ENCODE measurements at regions not wholly inside any gene's neighbourhood (a gene's known extent, or its start where the extent isn't known, plus 50 kb on each side); places are given as distances from the start of the nearest gene placed in this dataset.

DNA sequence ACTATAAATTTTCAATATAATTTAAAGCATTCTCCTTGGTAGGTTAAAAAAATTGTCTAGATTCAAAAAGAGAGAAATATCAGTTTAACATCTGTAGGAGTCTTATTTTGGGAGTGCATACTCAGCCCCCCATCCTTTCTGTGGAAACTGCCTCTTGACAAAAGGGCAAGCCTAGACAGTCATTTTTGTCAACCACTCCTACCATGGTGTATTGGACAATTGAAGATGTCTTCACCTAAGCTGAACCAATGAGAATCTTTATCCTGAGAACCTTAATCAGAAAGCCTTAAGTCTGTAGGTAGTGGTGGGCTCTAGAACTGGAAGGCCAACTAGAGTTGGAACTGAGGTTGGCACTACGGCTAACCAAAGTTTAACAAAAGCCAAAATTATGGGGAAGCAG, 65.7 kb upstream of the MED13 start:
- peaks cover 3% of the 10 kb centered on the region for H3K9me3 Mint-ChIP-seq
- TF ChIP-seq, protein P1, sequence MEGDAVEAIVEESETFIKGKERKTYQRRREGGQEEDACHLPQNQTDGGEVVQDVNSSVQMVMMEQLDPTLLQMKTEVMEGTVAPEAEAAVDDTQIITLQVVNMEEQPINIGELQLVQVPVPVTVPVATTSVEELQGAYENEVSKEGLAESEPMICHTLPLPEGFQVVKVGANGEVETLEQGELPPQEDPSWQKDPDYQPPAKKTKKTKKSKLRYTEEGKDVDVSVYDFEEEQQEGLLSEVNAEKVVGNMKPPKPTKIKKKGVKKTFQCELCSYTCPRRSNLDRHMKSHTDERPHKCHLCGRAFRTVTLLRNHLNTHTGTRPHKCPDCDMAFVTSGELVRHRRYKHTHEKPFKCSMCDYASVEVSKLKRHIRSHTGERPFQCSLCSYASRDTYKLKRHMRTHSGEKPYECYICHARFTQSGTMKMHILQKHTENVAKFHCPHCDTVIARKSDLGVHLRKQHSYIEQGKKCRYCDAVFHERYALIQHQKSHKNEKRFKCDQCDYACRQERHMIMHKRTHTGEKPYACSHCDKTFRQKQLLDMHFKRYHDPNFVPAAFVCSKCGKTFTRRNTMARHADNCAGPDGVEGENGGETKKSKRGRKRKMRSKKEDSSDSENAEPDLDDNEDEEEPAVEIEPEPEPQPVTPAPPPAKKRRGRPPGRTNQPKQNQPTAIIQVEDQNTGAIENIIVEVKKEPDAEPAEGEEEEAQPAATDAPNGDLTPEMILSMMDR (conservative IDR thresholded peaks at IDR 0.05), result no peak
- no peak overlapping the region for H3K4me3 Mint-ChIP-seq

DNA sequence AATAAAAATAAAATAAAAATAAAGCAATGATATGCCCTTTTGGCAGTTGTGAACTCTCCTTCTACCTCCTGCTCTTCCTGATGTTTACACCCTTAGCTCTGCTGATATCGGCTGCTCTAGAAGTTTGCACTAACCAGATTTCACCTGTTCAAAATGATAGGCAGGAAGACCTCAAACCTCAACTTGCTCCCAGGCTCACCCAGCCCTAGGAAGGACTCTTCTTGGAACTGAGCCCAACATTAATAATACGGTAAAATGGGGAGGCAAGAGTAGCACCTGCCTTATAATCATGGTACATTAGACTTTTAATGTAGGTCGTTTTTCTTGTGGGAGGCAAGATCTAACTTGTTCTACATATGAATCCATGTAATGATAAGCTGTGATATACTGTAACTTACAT, 61.2 kb upstream of the MED13 start:
- Mint-ChIP-seq H3K36me3 (no peaks in the 10 kb centered on the region), H3K4me1 (ENCODE audit: unreplicated experiment) (peaks cover 2% of the 10 kb centered on the region)

More for the DNA sequence above, 65.7 kb upstream of the MED13 start:
- H3K27ac Mint-ChIP-seq, result no peak overlapping the region
- H3K27me3 Mint-ChIP-seq, result no peaks in the 10 kb centered on the region
- no peaks in the 10 kb centered on the region for H3K4me1 Mint-ChIP-seq (ENCODE audit: unreplicated experiment)
- no peak for DNase-seq (ENCODE audit: extremely low spot score, unreplicated experiment)
- no peaks in the 10 kb centered on the region for H3K36me3 Mint-ChIP-seq

DNA sequence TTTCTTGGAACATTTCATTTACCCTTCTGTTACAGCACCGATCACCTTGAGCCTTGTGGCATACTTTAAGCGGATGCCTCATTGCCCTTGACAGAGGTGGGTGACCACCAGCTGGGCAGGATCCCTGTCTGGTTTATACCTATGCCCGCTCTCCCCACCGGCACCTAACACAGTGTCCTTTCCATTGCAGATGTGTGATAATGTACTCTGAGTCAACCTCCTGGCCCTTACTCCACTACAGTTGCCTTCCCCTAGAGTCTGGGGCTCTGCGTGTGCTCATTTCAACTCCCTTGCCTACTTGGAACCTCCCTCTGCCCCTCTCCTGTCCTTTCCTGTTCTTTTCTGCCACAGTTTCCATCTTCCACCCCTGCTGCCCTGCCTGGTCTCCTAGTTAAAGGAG, 60.2 kb upstream of the MED13 start:
- H3K27ac Mint-ChIP-seq, result no peak overlapping the region
- no peak for DNase-seq (ENCODE audit: extremely low spot score, unreplicated experiment)
- H3K4me3 Mint-ChIP-seq, result no peak overlapping the region
- TF ChIP-seq, protein P1 (conservative IDR thresholded peaks at IDR 0.05), result no peak
- H3K9me3 Mint-ChIP-seq, result peaks cover 3% of the 10 kb centered on the region
- H3K36me3 Mint-ChIP-seq, result no peaks in the 10 kb centered on the region
- H3K4me1 Mint-ChIP-seq (ENCODE audit: unreplicated experiment), result peaks cover 11% of the 10 kb centered on the region
- peaks cover 3% of the 10 kb centered on the region for H3K27me3 Mint-ChIP-seq

More for the DNA sequence above, 61.2 kb upstream of the MED13 start:
- H3K4me3 Mint-ChIP-seq, result no peak overlapping the region
- peaks cover 3% of the 10 kb centered on the region for H3K27me3 Mint-ChIP-seq
- H3K9me3 Mint-ChIP-seq, result peaks cover 3% of the 10 kb centered on the region
- TF ChIP-seq, protein P1 (conservative IDR thresholded peaks at IDR 0.05), result no peak
- no peak overlapping the region for H3K27ac Mint-ChIP-seq
- DNase-seq (ENCODE audit: extremely low spot score, unreplicated experiment), result no peak

DNA sequence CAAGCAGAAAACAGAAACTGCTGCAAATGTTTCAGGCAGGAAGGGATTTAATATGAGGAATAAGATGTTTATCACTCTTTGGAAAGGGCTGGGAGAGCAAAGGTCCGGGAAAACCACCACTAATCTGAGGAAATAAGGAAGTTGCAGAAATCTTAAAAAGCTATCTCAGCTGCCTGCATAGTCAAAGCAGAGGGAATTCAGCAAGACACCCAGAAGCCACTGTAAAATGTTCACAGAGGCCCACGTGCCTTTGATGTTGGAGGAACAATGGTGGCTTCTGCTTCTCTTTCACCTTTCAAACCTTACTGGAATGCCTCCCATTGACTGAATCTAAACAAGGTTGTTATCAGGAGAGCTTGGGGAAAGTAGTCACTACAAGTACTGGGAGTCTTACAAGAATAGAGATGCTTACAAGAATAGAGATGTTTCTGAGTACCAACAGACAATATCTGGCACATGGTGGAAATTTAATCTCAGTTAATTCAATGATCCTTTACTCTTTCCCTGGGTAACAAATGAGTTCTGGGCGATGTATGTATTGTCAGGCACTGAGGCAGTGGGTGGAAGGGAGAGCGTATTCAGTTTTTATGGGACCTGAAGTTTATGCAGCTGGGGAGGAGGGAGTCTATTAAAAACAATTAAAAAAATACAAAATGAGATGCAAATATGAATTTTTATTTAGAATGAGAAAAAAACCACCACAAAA, 56.1 kb upstream of the MED13 start:
- Mint-ChIP-seq H3K36me3 (no peaks in the 10 kb centered on the region), H3K9me3 (peaks cover under 1% of the 10 kb centered on the region), H3K27ac (no peak overlapping the region), H3K4me1 (ENCODE audit: unreplicated experiment) (peaks cover 11% of the 10 kb centered on the region), H3K4me3 (no peak overlapping the region), H3K27me3 (peaks cover 3% of the 10 kb centered on the region)
- no peak for DNase-seq (ENCODE audit: extremely low spot score, unreplicated experiment)
- TF ChIP-seq, protein P1 (conservative IDR thresholded peaks at IDR 0.05), result no peak

DNA sequence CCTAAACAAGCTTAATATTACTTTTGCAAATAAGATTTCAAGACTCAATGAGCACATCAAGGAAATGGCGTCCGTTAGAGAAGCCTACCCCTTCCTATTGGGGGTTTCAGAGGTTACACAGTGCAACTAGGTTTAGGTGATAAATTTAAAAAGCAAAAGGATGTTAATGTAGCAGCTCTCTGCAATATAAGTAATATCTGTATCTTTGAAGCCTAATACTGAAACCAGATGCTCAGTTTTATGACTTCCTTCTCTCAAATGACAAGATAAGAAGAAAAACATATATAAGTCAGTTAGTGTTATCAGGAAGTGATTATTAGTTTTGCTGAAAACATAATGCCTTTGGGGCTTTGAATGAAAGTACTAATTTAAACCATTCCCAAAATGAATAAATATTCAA, 54.3 kb upstream of the MED13 start:
- Mint-ChIP-seq H3K27ac (no peak overlapping the region), H3K27me3 (no peaks in the 10 kb centered on the region), H3K4me3 (no peak overlapping the region), H3K36me3 (no peaks in the 10 kb centered on the region), H3K9me3 (no peaks in the 10 kb centered on the region), H3K4me1 (ENCODE audit: unreplicated experiment) (peaks cover 11% of the 10 kb centered on the region)
- TF ChIP-seq, protein P1 (conservative IDR thresholded peaks at IDR 0.05), result no peak
- no peak for DNase-seq (ENCODE audit: extremely low spot score, unreplicated experiment)

Measured in type B pancreatic cell (in vitro differentiated cells).